WTC11 (cell line): ENCODE measurements at regions not wholly inside any gene's neighbourhood (a gene's known extent, or its start where the extent isn't known, plus 50 kb on each side); places are given as distances from the start of the nearest gene placed in this dataset.

Experiments used
- ELF4 ChIP-seq: sonication (generic); formaldehyde crosslinking; IDR thresholded peaks from 2 replicates; pipeline ENCODE4 v1.8.1; 2022; ENCODE audit warnings: low read depth, mild to moderate bottlenecking, moderate library complexity, missing genetic modification reagents
- FOXJ3 ChIP-seq: sonication (generic); formaldehyde crosslinking; IDR thresholded peaks from 2 replicates; pipeline ENCODE4 v1.9.0; 2021; ENCODE audit warnings: missing genetic modification reagents, mild to moderate bottlenecking, borderline replicate concordance
- FOXK1 ChIP-seq: sonication (generic); formaldehyde crosslinking; IDR thresholded peaks from 2 replicates; pipeline ENCODE4 v1.8.0; 2022; ENCODE audit warnings: mild to moderate bottlenecking, moderate library complexity, missing genetic modification reagents
- GABPB1 ChIP-seq: sonication (generic); formaldehyde crosslinking; IDR thresholded peaks from 2 replicates; pipeline ENCODE4 v1.8.1; 2023; ENCODE audit warnings: mild to moderate bottlenecking, missing genetic modification reagents
- GRHL2 ChIP-seq: fragments of 250-450 bp; sonication (Bioruptor Pico); IDR thresholded peaks from 2 replicates; pipeline ENCODE4 v1.8.0; 2022; ENCODE audit warnings: mild to moderate bottlenecking, moderate library complexity; ENCODE audit not compliant: insufficient replicate concordance, severe bottlenecking
- MYBL2 ChIP-seq: sonication (generic); formaldehyde crosslinking; IDR thresholded peaks from 2 replicates; pipeline ENCODE4 v1.8.1; 2023; ENCODE audit warnings: mild to moderate bottlenecking, moderate library complexity, missing genetic modification reagents
- NFYB ChIP-seq: sonication (generic); formaldehyde crosslinking; conservative IDR thresholded peaks from 2 replicates; pipeline ENCODE4 v1.8.0; 2022; ENCODE audit warnings: low read depth, missing genetic modification reagents
- NR2C2 ChIP-seq: sonication (generic); formaldehyde crosslinking; IDR thresholded peaks from 2 replicates; pipeline ENCODE4 v1.8.0; 2022; ENCODE audit warnings: mild to moderate bottlenecking, missing genetic modification reagents
- OVOL2 ChIP-seq: fragments of 250-450 bp; sonication (Bioruptor Pico); IDR thresholded peaks from 2 replicates; pipeline ENCODE4 v1.9.0; 2021; ENCODE audit warnings: mild to moderate bottlenecking, borderline replicate concordance
- ZNF416 ChIP-seq: fragments of 250-450 bp; sonication (Bioruptor Pico); IDR thresholded peaks from 2 replicates; pipeline ENCODE4 v1.9.0; 2021; ENCODE audit warnings: mild to moderate bottlenecking, inconsistent platforms
- TF ChIP-seq, protein P1 (sequence below): fragments of 200-600 bp; IDR thresholded peaks from 2 replicates; pipeline ENCODE4 v1.8.0; 2022; ENCODE audit warnings: antibody characterized with exemption
- TF ChIP-seq, protein P2 (sequence below): sonication (generic); formaldehyde crosslinking; IDR thresholded peaks from 2 replicates; pipeline ENCODE4 v1.8.0; 2023; ENCODE audit warnings: missing genetic modification reagents
- TF ChIP-seq, protein P3 (sequence below): sonication (generic); formaldehyde crosslinking; IDR thresholded peaks from 2 replicates; pipeline ENCODE4 v1.8.1; 2023; ENCODE audit warnings: mild to moderate bottlenecking, missing genetic modification reagents
- TF ChIP-seq, protein P4 (sequence below): sonication (generic); formaldehyde crosslinking; IDR thresholded peaks from 2 replicates; pipeline ENCODE4 v1.8.1; 2023; ENCODE audit warnings: mild to moderate bottlenecking, missing genetic modification reagents, moderate library complexity

DNA sequence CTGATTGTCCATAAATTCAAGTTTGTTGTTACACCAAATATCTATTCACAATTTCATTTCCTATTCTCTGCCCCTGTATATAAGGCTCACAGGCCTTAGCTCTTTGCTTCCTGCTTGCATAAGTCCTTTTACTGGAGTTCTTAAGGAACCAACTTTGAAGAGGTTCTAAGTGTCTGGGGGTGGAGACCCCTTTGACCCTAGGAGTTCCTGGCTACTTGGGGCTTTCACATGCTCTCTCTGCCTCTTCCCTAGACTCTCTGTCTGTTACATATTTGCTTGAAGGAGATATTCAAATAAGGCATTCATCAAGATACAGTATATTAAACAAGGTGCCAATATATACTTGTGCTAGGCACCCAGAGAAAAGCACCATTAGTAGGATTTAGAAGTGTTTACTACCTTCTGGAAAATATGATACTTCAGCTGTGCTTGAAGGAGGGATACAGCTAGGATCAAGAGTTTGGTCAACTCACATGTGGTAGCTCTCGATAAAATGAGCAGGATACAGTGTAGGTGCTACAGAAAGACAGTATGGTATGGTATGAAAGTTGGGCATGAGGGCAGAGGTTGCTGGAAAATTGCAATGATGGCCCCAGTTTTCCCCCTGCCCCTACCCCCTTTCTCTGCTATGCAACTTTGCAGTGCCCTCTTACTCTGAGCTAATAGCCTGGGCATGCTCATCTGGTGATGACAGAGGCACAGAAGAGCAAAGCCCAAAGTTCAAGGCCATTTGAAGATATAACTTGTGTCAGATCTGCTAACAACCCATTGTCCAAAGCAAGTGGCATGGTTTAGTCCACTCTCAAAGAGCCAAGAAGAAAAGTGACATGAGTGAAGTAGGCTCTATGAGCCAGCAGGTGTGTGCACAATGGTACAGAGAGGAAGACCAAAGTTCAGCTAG is 107.6 kb upstream of the CPEB2 start:
- TF ChIP-seq, protein P1, sequence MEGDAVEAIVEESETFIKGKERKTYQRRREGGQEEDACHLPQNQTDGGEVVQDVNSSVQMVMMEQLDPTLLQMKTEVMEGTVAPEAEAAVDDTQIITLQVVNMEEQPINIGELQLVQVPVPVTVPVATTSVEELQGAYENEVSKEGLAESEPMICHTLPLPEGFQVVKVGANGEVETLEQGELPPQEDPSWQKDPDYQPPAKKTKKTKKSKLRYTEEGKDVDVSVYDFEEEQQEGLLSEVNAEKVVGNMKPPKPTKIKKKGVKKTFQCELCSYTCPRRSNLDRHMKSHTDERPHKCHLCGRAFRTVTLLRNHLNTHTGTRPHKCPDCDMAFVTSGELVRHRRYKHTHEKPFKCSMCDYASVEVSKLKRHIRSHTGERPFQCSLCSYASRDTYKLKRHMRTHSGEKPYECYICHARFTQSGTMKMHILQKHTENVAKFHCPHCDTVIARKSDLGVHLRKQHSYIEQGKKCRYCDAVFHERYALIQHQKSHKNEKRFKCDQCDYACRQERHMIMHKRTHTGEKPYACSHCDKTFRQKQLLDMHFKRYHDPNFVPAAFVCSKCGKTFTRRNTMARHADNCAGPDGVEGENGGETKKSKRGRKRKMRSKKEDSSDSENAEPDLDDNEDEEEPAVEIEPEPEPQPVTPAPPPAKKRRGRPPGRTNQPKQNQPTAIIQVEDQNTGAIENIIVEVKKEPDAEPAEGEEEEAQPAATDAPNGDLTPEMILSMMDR: no peak
- TF ChIP-seq NFYB (CRISPR knock-in tag) (no peak), MYBL2 (no peak), GABPB1 (CRISPR knock-in tag) (no peak), NR2C2 (CRISPR knock-in tag) (no peak), OVOL2 (no peak), ZNF416 (CRISPR knock-in tag) (no peak), GRHL2 (CRISPR knock-in tag) (no peak), FOXJ3 (CRISPR knock-in tag) (no peak), FOXK1 (no peak), ELF4 (CRISPR knock-in tag) (no peak)
- TF ChIP-seq, protein P2, sequence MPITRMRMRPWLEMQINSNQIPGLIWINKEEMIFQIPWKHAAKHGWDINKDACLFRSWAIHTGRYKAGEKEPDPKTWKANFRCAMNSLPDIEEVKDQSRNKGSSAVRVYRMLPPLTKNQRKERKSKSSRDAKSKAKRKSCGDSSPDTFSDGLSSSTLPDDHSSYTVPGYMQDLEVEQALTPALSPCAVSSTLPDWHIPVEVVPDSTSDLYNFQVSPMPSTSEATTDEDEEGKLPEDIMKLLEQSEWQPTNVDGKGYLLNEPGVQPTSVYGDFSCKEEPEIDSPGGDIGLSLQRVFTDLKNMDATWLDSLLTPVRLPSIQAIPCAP (CRISPR knock-in tag): no peak
- TF ChIP-seq, protein P3, sequence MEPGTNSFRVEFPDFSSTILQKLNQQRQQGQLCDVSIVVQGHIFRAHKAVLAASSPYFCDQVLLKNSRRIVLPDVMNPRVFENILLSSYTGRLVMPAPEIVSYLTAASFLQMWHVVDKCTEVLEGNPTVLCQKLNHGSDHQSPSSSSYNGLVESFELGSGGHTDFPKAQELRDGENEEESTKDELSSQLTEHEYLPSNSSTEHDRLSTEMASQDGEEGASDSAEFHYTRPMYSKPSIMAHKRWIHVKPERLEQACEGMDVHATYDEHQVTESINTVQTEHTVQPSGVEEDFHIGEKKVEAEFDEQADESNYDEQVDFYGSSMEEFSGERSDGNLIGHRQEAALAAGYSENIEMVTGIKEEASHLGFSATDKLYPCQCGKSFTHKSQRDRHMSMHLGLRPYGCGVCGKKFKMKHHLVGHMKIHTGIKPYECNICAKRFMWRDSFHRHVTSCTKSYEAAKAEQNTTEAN (CRISPR knock-in tag): no peak
- TF ChIP-seq, protein P4, sequence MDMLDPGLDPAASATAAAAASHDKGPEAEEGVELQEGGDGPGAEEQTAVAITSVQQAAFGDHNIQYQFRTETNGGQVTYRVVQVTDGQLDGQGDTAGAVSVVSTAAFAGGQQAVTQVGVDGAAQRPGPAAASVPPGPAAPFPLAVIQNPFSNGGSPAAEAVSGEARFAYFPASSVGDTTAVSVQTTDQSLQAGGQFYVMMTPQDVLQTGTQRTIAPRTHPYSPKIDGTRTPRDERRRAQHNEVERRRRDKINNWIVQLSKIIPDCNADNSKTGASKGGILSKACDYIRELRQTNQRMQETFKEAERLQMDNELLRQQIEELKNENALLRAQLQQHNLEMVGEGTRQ: no peak
